ENCODE measurements at regions not wholly inside any gene's neighbourhood (a gene's known extent, or its start where the extent isn't known, plus 50 kb on each side); places are given as distances from the start of the nearest gene placed in this dataset.

DNA sequence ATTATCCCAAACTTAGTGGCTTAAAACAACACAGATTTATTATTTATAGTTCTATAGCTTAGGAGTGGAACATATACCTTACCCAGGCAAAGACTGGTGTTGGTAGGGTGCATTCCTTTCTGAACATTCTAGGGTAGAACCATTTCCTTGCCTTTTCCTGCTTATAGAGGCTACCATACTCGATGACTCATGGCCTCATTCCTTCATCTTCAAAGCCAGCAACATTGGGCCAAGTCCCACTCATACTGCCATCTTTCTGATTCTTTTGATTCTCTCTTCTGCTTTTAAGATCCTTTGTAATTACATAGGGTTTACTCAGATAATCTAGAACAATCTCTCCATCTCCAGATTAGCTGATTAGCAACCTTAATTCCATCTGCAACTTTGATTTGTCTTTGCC, 452.7 kb upstream of the KLF4 start:
- intact Hi-C loops (cut with micrococcal nuclease): no loop called here
- H3K4me1 Mint-ChIP-seq (ENCODE audit: insufficient read depth, unreplicated experiment): peaks cover 5% of the 10 kb centered on the region
- H3K36me3 Mint-ChIP-seq (ENCODE audit: insufficient read depth, unreplicated experiment): peaks cover 7% of the 10 kb centered on the region
- DNase-seq (ENCODE audit: unreplicated experiment): no peak
- TF ChIP-seq, protein P1, sequence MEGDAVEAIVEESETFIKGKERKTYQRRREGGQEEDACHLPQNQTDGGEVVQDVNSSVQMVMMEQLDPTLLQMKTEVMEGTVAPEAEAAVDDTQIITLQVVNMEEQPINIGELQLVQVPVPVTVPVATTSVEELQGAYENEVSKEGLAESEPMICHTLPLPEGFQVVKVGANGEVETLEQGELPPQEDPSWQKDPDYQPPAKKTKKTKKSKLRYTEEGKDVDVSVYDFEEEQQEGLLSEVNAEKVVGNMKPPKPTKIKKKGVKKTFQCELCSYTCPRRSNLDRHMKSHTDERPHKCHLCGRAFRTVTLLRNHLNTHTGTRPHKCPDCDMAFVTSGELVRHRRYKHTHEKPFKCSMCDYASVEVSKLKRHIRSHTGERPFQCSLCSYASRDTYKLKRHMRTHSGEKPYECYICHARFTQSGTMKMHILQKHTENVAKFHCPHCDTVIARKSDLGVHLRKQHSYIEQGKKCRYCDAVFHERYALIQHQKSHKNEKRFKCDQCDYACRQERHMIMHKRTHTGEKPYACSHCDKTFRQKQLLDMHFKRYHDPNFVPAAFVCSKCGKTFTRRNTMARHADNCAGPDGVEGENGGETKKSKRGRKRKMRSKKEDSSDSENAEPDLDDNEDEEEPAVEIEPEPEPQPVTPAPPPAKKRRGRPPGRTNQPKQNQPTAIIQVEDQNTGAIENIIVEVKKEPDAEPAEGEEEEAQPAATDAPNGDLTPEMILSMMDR (IDR thresholded peaks at IDR 0.05; ENCODE audit: unreplicated experiment): no peak
- CTCF ChIA-PET: interaction anchor here (0.6 to 0.7 kb wide), 3 partner anchors 30 to 506 kb away, joined by 3 read pairs; no protein-coding TSS in a partner anchor
- POLR2A ChIA-PET: interaction anchor here (1.1 kb wide), 1 partner anchor 11 kb away, joined by 4 read pairs; no protein-coding TSS in a partner anchor
- no TSS peak for BruUV-seq (replicated peaks)
- no peaks in the 10 kb centered on the region for H3K9me3 Mint-ChIP-seq (ENCODE audit: unreplicated experiment)
- no peak overlapping the region for H3K4me3 Mint-ChIP-seq (ENCODE audit: unreplicated experiment)
- H3K27ac Mint-ChIP-seq (ENCODE audit: low read depth, unreplicated experiment): no peak overlapping the region
- no peaks in the 10 kb centered on the region for H3K27me3 Mint-ChIP-seq (ENCODE audit: insufficient read depth, unreplicated experiment)

DNA sequence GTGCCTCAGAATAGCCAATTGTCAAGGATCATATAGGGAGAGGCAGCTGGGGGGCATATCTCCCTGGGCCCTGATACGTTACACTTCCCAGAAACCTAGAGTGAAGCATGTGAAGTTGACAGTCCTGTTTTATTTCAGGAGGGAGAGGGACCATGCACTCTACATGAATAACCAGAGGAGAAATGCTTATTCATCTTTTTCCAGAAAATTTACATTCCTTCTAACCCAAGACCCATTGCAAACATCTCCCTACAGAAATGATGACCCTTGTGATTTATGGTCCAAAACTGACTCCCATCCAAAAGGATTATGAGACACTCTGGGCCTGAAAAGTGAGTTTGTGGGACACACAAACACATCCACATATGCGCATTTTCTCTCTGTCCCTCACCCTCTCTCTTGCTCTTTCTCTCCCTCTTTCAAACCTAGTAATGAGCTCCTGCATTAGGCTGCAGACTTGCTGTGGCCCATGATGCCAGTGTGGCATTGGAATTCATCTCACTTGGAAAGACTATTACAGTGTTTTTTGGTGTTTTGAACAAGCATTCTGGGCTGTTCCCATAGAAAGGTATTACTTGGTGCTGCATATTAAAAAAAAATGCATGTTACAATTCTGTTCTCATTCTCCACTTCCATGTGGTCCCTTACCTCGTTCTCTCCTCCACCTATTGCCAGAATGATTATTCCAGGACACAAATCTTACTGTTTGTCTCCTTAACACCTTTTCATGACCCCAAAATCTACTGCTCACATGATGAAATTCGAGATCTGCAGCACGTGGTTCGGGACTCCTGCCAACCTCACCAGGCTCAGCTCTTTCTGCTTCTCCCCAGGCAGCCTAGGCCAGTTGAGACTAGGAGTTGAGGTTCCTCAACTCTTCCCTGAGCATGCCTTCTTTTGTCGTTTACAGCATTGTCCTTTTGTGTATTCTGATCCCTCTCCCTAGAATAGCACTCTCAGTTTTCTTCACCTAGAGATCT, 451.3 kb upstream of the KLF4 start:
- Mint-ChIP-seq H3K9me3 (ENCODE audit: unreplicated experiment) (no peaks in the 10 kb centered on the region), H3K27ac (ENCODE audit: low read depth, unreplicated experiment) (no peak overlapping the region), H3K27me3 (ENCODE audit: insufficient read depth, unreplicated experiment) (no peaks in the 10 kb centered on the region), H3K4me1 (ENCODE audit: insufficient read depth, unreplicated experiment) (peaks cover 5% of the 10 kb centered on the region), H3K4me3 (ENCODE audit: unreplicated experiment) (no peak overlapping the region), H3K36me3 (ENCODE audit: insufficient read depth, unreplicated experiment) (peaks cover 7% of the 10 kb centered on the region)
- TF ChIP-seq, protein P1 (IDR thresholded peaks at IDR 0.05; ENCODE audit: unreplicated experiment): no peak
- intact Hi-C loops (cut with micrococcal nuclease): no loop called here
- CTCF ChIA-PET: no interaction called here
- DNase-seq (ENCODE audit: unreplicated experiment): no peak
- BruUV-seq (replicated peaks): no TSS peak
- POLR2A ChIA-PET: interaction anchor here (0.6 to 1.2 kb wide), 2 partner anchors 14 to 826 kb away, joined by 3 to 4 read pairs; no protein-coding TSS in a partner anchor

DNA sequence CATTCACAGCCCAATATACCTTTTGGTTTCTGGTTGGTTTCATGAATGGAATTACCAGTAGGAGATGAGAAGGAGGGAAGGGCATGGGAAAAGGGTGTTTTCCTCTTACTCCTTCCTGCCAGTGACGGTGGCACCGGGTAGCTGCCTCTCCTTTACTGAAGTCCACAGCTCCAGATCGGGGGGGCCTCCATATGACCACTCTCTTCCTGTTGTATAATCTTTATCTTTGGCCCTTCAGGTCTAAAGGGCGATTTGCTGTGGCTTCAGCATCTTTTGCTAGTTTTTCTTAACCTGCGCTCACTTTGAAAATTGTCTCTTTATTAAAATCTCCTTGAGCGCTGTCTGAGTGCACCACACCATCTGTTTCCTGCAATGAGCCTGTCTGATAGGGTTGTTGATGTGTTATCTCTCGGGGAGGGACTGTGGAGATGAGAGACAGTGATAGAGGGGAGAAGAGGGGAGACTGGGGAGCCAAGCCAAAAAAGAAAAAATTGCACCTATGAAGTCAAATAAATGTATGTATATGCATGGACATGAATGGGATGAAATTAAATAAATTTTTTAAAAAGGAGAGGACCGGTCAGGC, 449.3 kb upstream of the KLF4 start:
- Mint-ChIP-seq H3K27ac (ENCODE audit: low read depth, unreplicated experiment) (no peak overlapping the region), H3K27me3 (ENCODE audit: insufficient read depth, unreplicated experiment) (no peaks in the 10 kb centered on the region), H3K4me1 (ENCODE audit: insufficient read depth, unreplicated experiment) (peaks cover 5% of the 10 kb centered on the region), H3K4me3 (ENCODE audit: unreplicated experiment) (no peak overlapping the region), H3K36me3 (ENCODE audit: insufficient read depth, unreplicated experiment) (peaks cover 3% of the 10 kb centered on the region), H3K9me3 (ENCODE audit: unreplicated experiment) (no peaks in the 10 kb centered on the region)
- TF ChIP-seq, protein P1 (IDR thresholded peaks at IDR 0.05; ENCODE audit: unreplicated experiment): no peak
- no peak for DNase-seq (ENCODE audit: unreplicated experiment)
- intact Hi-C loops (cut with micrococcal nuclease): no loop called here
- ChIA-PET CTCF (no interaction called here), POLR2A (no interaction called here)
- no TSS peak for BruUV-seq (replicated peaks)

DNA sequence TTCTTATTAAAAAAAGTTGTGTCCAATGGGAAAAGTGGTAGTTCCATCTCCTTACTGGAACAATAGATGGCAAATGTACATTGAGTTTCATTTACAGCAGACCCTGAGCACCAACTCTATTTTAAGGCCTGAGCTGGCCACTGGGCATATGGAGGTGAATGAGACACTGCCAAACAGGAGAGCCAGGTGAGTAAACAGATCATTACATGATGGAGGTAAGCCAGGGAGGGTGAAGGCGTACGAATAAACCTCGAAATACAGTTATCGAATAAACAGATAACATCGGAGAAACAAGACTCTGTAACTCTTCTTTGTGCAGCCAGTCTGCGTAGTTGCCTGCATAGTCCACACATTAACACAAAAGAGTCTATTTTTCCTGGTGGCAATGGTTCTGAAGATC, 446.4 kb upstream of the KLF4 start:
- BruUV-seq (replicated peaks): no TSS peak
- TF ChIP-seq, protein P1 (IDR thresholded peaks at IDR 0.05; ENCODE audit: unreplicated experiment): no peak
- Mint-ChIP-seq H3K27me3 (ENCODE audit: insufficient read depth, unreplicated experiment) (no peaks in the 10 kb centered on the region), H3K9me3 (ENCODE audit: unreplicated experiment) (no peaks in the 10 kb centered on the region), H3K4me3 (ENCODE audit: unreplicated experiment) (no peak overlapping the region), H3K4me1 (ENCODE audit: insufficient read depth, unreplicated experiment) (no peaks in the 10 kb centered on the region), H3K27ac (ENCODE audit: low read depth, unreplicated experiment) (no peak overlapping the region), H3K36me3 (ENCODE audit: insufficient read depth, unreplicated experiment) (no peaks in the 10 kb centered on the region)
- no peak for DNase-seq (ENCODE audit: unreplicated experiment)
- ChIA-PET POLR2A (no interaction called here), CTCF (interaction anchor here (0.7 kb wide), 1 partner anchor 105 kb away, joined by 3 read pairs; no protein-coding TSS in a partner anchor)
- intact Hi-C loops (cut with micrococcal nuclease): no loop called here
